GM18858 (cell line): ENCODE measurements at regions not wholly inside any gene's neighbourhood (a gene's known extent, or its start where the extent isn't known, plus 50 kb on each side); places are given as distances from the start of the nearest gene placed in this dataset.

Experiments used
- ATAC-seq: cut with Tn5 transposase; IDR thresholded peaks from one replicate; pipeline ENCODE4 v1.9.1; 2021; ENCODE audit not compliant: unreplicated experiment

DNA sequence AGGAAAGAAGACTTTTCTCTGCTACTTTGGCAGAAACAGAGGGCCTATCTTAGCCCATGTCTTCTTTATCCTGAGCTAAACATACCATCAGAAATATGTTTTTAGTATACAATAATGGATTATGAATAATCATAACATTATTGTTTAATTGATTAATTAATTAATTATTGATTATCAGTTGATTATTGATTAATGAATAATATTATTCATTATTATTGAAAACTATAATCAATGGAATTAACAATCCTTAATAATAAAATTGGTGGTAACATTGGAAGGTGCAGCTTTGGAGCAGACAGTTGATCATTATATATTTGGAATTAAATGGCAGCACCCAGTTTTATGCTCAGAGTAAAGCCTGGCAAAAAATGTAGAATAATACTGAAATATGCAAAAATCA lies 655.9 kb upstream of the ARGLU1 start:
- no peak for ATAC-seq

DNA sequence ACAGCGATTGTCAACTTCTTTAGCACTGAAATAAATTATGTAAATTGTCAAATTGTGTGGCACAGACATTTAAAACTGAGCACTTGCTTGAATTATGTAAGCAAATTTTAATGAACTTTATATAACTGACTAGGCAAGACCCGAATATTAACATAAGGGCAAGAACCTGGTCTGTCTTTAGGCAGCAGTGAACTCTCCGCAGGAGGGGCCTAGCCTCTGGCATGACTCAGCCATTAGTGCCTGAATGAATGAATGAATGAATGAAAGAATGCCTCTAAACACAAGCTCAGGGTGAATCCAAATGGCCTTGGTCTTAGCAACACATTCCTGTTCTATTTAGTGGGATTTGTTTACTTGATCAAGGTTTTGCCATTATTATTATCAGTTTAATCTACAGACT lies 654.7 kb upstream of the ARGLU1 start:
- ATAC-seq = no peak

DNA sequence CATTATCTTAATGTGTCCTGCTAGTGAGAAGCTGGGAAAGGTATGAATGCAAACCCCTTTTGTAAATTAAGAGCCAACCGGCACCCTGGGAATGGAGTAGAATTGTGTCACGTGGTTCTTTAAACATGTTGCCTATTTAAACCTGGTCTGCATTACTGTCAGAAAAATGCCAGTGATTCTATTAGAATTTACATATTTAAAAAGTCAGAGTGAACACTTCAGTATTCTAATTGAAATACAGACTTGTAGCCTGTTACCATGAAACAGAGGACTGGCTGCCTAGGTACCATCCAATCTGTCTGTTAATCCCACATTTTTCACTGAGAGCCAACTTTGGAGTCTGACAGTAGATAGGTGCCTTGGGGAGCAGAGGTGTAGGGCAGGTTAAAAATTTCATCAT lies 652.3 kb upstream of the ARGLU1 start:
- ATAC-seq = no peak

DNA sequence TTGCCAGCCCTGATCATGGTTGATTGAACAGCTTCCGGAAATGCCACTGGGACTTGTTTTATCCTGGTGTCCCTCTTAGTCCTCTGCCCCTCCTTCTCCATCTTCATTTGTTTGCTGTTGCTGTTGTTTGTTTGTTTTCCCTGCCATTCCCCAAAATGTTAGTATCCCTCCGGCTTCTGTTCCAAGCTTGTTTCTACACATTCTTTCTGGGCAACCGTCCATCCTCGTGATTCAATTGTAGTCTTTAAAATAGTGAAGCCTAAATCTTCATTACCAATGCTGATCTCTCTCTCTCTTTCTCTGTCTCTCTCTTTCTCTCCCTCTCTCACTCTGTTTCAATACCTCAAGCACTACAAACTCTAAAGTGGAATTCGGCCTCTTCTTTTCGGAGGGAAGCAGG lies 649.3 kb upstream of the ARGLU1 start:
- ATAC-seq = no peak

DNA sequence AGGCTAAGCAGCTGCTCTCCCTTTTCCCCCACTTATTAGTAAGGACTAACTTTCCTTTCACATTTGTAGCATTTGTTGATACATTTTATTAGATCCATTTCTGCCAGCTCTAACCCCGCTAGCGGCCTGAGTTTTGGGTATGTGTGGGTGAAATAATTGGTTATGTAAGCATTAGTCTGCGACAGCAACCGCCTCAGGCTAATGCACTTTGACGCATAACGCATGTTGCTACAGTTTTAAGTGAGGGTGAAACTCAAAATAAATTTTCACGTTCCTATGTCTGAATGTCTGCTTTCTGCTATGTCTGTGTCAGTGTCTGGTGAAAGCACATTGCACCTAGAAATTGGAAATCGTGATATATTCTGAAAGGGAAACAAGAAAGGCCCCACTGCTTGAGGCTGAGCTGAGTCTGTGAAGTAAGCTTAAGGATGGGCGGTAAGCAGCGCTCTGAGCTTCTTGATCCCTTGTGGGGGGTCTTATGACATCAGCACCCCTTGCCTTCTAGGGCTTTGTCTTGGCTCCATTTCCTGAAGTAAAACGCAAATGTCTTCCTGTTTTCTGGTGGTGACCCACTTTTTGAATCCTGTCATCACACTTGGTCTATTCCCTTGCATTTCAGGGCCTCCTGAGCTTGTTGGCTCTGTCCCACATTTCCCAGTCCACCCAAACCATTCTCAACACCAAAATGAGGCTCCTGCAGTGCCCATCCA lies 648.3 kb upstream of the ARGLU1 start:
- ATAC-seq = no peak

DNA sequence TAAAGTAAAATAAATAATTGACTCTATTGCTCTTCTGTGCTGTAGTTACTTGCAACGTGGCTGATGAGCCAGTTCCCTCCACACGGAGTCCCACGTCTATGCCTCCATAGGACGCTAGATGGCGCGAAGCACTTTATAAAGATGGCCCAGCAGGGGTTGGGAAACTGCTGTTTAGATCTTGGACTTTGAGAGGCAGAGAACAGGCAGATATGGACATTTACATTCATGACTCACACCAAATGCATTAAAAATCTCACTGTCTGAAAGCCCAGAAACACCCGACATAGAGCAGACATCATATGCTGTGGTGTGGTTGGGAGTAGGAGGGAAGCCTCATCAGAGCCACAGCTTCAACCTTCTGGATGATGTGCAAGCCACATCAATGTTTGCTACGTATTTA lies 643.1 kb upstream of the ARGLU1 start:
- ATAC-seq = peak; percentile 97

DNA sequence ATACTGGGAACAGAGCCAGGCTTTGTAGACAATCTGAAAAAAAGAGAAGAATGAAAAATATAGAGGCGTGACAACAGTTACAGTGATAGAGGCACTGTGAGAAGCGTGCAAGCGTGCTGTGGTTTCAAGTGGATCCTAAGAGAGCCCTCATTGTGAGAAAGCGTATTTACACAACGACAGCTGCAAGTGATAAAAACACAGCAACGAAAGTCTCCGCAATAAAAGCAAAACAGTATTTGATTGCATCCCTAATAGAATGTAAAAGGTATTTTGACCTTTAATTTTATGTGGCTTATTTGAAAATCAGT lies 642.7 kb upstream of the ARGLU1 start:
- no peak for ATAC-seq

DNA sequence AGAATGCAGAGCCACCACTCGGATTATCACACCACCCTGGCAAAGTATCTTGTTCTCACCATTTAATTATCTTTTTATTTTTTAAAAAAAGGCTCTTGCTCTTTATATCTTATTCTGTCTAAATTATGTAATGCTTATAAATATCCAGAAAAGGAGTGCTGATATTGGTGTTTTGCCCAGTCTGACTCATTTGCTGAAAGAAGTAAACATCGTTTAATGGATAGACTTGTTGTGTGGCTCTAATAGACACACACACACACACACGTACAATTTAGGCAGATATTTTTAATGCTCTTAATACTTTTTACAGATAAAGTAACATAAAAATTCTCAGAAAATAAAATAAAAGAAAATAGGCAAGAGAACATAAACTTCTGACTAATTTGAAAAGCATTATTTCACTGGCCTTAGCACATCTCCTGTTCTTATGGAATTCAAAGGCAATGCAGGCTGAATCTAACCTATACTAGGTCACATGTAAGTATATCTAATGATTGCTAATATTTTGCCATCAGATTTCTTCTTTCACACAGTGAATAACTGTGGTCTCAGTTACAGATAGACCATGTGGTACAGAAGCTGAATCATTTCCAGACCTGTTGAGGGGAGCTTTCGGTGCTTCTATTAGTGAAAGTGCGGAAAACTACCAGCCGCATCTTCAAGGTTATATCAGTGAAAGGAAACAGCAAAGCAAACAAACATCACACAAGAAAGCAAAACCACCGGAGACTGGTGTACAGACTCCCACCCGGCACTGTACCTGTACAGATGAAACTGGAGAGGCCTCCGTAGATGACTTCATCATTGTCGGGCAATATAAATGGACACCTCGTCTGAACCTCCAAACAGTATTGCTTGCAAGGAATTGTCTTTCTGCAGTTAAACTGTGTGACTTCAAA lies 642.1 kb upstream of the ARGLU1 start:
- no peak for ATAC-seq

DNA sequence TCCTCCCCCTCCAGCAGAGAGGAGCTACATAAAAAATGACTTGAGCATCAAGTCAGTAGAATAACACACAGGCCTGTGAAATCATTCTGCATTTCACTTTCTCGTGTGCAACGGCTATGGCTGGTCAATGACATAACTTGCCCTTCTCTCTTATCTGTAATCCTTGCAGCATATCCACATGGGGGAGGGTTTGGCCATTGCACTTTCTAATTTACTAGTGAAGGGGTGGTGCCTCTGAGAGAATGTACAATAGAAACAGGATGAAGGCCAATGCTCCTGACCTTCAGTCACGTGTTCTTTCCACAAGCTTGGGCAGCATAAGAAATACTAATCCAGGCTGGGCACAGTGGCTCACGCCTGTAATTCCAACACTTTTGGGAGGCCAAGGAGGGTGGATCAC lies 641.0 kb upstream of the ARGLU1 start:
- no peak for ATAC-seq

DNA sequence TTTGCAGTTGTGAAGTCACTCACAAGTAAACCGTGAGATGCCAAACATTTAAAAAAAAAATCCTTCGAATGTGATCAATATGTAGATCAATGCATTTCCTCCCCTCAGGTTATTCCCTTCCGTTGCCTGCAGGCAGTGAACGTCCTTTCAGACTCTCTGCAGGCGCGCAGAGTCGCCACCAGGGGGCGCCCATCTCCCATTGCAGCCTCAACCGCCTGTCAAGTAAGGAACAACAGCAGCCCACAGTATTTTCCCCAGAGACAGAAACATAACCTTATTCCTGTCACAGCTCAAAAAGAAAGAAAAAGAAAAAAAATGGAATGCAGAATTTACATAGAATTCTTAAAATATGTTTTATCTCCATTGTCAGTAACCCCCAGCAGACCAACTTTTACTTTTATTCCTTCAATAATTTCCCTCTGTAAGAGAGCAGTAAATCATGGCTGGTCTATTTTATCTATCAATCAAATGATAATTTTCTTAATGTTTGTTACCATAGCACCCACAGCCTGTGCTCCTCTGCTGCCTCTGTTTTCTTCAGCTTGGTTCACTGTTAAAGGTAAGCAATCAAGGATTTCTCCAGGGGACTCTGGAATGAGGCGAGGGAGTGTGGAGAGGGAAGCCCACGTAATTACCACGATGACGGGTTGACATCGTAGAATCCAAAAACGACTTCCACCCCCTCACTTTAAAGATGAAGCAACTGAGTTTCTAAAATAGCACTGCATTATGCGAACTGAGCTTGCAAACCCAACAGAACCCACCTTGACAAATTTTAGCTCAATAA lies 637.6 kb upstream of the ARGLU1 start:
- peak; percentile 95 for ATAC-seq

DNA sequence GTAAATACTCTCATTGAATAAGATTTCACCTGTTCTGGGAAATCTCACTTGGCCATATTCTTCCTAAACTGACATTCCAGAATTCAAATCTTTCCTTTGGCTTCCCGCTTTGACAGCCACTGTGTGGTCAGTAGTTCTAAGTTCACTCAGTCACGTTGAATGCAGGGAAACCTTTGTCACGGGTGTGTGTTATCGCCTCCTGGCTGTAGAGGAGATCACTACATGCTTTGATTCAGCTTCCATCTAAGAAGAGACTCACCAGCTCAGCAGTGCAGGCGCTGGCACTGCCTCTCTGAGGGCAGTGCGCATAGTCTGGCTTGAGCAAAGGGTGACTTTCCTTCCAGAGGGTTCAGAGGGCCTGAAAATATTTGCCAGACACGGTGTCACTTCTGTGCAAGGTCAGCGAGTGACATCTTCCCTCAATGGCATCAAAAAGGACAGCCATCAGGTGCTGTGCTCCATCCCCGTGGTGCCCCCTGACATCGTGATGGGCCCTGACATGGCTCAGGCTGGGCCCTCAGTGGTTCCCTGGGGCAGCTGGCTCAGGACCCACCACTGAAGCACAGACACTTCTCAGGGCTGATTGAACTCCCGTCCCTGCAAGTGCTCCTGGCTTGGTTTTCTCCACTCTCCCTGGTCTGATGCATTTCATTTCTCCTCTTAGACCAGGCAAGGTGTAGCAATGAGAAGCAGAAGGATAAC lies 635.4 kb upstream of the ARGLU1 start:
- peak; percentile 48 for ATAC-seq

DNA sequence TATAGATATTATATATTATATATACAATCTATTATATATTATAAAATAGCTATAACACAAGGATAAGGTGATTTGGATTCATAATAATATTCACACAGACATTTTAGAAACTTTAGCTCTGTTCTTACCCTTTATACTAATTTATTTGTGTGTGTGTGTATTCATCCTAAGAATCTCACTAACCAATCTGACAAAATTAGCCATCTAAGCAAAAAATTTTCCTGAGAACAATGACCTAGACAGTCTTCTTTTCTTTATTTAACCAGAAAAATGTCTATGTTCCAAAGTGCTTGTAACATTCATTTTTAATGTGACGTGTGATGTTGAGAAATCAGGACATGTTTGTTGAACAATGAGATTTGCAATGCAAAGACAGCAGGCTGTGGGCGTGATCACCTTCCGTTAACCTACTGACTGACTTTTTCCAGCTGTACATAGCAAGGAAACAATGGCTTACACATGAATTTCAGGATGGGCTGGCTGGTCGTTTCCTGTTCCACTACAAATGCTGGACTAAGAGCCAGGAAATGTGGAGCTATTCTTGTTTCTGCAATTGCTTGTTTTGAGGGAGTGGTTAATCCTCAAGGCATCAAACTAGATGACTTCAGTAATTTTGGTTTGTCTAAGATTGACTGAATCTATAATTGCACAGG lies 634.6 kb upstream of the ARGLU1 start:
- ATAC-seq = no peak

DNA sequence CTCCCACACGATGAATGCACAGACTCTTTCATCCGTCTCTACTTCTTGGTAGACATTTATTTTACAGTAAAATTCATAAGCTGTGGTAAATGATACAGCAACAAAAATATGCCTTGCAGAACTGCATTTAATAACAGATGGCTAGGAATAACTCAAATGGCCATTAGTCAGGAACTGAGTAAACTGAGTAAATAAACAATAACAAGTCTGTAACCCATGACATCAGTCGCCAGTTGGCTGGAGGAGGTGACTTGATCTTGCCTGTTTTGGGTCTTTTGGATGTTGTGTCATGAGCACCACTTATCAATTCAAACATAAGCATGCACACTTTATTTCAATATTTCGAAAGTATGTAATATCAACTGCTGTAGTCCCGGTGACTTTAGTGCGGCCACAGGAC lies 632.6 kb upstream of the ARGLU1 start:
- ATAC-seq = no peak

DNA sequence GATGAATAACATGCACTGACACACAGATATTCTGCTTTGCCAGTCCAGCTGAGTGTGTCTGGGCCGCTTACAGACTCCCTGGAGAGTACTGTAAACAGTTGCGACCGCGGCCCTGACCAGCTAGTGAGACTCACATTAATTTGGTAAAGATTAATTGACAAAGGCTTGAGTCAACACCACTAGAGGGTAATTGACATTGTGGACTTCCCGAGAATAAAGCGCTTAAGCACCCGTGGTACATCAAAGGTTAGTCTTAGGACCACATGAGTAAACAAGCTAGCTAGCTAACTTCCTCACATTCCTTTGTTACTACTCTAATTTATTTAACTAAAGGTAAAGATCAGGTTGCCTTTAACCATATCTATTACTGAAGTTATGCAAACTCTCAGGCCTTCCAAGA lies 624.4 kb upstream of the ARGLU1 start:
- no peak for ATAC-seq

DNA sequence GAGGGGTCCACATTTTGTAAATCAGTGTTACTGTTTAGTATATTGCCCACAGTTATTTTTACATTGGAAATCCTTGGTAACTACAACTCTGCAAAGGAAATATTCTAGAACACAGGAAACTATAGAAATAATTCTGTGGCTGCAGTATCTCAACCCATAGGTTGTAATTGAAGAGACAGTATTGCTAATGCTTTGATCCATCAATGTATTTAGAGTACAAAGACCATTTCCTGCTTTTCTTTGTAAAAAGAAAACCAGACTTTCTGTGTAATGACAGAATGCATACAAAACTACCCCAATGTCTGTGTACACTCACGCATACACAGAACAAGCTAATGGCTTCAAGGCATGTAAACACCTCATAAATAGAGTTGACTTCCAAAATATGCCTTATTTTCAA lies 622.1 kb upstream of the ARGLU1 start:
- no peak for ATAC-seq

DNA sequence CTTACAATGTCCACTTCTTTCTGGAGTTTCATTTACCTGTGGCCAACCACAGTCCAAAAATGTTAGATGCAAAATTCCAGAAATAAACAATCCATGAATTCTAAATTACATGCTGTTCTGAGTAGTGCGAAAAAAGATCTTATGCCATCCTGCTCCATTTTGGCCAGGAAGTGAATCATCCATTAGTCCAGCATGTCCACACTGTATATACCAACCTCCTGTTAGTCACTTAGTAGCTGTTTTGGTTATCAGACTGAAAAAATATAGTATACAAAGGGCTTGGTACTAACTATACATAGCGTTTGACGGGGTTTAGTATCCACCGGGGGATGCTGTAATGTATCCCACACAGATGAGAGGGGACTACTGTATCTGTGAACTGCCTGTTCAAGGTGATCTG lies 618.0 kb upstream of the ARGLU1 start:
- ATAC-seq = no peak

DNA sequence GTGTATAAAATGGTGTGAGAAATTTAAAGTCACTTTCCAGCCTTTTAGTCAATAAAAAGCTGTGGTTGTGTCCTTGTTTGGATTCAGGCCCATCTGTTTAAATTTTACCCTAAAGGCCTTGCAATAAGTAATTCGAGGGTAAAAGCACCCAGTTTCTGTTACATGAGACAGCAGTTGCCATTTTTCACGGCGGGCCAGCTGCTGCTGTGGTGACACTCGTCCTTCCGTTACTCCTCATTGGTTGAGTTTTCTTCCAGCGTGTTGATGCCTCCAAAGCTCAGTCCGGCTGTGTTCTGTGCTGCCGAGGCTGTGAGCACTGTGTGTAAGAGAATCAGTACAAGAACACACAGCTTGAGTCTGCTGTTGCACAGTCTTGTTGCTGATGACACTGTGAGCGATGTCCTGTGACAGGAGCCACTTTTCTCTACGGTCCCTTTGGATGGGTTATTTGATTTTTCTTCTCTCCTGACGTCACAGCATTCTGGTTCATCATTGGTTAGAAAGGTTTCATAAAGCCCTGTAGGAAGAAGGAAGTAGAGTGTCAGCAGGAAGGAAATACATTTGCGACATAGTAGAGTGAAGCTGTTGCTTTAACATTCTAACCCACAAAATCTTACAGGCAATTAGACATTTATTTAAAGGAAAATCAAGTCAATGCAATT lies 602.5 kb upstream of the ARGLU1 start:
- no peak for ATAC-seq

DNA sequence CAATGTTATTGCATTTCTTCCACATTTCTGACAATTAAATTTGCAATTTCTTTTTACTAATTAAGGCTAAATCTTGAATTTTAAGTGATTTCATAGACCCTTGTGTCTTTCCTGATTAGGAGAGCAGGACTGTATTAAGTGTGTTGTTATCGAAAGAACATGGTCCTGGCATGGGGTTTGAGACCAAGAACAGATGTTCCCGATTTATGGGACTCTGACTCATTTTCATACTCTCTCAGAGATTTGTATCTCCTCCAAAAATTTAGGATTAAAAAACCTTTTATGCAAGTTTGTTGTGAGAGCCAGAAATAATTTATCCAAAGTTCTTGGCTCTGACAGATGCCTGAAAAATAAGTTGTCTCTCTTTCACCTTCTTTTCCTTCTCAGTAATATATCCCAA lies 589.3 kb upstream of the ARGLU1 start:
- ATAC-seq = no peak

DNA sequence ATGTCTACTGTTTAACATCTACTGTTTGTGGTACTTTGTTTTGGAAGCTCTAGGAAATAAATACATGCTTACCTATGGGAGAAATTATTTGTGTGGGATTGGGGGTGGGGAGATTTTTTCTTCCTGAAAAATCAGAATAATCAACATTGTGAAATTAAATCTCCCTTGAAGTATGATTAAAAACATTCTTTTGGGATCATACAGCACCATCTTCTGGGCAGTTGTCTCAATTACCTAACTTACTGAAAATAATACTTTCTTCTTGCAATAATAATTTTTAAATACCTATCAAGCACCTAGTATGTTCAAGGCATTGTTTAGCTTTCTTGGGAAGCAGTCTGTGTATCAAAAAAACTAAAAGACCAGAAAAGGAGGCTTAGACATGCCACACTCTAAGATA lies 576.5 kb upstream of the ARGLU1 start:
- no peak for ATAC-seq

DNA sequence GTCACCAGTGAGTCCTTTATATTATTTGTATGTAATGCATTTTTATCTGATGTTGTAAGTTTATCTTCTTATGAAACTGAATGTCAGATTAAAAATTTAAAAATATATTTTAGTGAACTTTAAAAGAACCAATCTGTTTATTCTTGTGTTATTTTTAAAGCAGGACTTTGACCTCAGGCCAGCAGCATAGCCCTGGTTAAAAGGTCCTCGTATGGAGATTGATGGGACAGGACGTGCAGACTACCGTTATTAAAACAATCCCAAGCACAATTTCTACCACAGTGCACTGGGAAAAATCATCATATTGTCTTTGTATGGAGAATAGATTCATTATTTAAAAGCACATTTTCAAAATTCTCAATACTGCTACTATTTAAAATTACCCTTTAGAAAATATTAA lies 573.8 kb upstream of the ARGLU1 start:
- no peak for ATAC-seq
